ENCODE measurements at regions not wholly inside any gene's neighbourhood (a gene's known extent, or its start where the extent isn't known, plus 50 kb on each side); places are given as distances from the start of the nearest gene placed in this dataset.

DNA sequence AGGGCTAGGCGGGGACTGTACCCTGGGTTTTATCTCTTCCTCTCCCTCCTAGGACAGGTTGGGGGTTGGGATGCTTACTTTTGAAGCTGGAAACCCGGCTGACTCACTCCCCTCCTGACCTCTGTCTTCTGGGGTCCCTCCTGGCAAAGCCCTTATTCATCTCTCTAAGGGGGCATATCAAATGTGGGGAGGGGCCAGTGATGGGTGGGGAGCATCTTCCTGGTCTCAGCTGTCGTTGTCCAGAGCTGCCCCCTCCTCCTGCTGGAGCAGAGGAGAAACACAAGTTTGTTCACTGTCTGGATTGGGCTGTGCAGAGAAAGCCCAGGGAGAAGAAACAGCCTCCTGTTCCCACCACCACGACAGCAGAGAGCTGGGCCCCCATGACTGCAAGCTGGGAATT is 85.8 kb downstream of the TNFAIP2 start:
- Histone ChIP-seq H3K4me2 (ENCODE audit: low read length) (no peak overlapping the region), H3K4me1 (ENCODE audit: insufficient read depth, low read length) (no peaks in the 10 kb centered on the region), H3K9me3 (ENCODE audit: low read length) (peaks cover 14% of the 10 kb centered on the region), H4K20me1 (ENCODE audit: low read length) (no peaks in the 10 kb centered on the region), H3K27me3 (ENCODE audit: low read length) (no peaks in the 10 kb centered on the region), H3F3A (ENCODE audit: low read length, unreplicated experiment) (no peaks in the 10 kb centered on the region), H3K79me2 (ENCODE audit: low read length) (no peaks in the 10 kb centered on the region), H2AFZ (ENCODE audit: low read length) (no peak overlapping the region), H3K36me3 (ENCODE audit: low read depth, low read length) (no peaks in the 10 kb centered on the region), H3K4me3 (ENCODE audit: low read length) (no peak overlapping the region), H3K9me2 (replicated peaks; ENCODE audit: low read length) (no peaks in the 10 kb centered on the region), H3K9ac (ENCODE audit: low read length) (no peak overlapping the region), H3K27ac (ENCODE audit: low read length) (no peak overlapping the region)
- CTCF ChIA-PET = no interaction called here
- ATAC-seq = no peak
- TF ChIP-seq EZH2 (IDR thresholded peaks at IDR 0.05; ENCODE audit: low read length, unreplicated experiment) = no peak
- TF ChIP-seq, protein P1, sequence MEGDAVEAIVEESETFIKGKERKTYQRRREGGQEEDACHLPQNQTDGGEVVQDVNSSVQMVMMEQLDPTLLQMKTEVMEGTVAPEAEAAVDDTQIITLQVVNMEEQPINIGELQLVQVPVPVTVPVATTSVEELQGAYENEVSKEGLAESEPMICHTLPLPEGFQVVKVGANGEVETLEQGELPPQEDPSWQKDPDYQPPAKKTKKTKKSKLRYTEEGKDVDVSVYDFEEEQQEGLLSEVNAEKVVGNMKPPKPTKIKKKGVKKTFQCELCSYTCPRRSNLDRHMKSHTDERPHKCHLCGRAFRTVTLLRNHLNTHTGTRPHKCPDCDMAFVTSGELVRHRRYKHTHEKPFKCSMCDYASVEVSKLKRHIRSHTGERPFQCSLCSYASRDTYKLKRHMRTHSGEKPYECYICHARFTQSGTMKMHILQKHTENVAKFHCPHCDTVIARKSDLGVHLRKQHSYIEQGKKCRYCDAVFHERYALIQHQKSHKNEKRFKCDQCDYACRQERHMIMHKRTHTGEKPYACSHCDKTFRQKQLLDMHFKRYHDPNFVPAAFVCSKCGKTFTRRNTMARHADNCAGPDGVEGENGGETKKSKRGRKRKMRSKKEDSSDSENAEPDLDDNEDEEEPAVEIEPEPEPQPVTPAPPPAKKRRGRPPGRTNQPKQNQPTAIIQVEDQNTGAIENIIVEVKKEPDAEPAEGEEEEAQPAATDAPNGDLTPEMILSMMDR (conservative IDR thresholded peaks at IDR 0.05; ENCODE audit: low read depth, low read length) = no peak
- TF ChIP-seq EZH2phosphoT487 (IDR thresholded peaks at IDR 0.05; ENCODE audit: borderline replicate concordance, low read length) = no peak
- intact Hi-C loops (cut with micrococcal nuclease) = no loop called here
- DNase-seq = no peak
- no TSS peak for BruUV-seq (replicated peaks)
- POLR2A ChIA-PET (ENCODE audit: unreplicated experiment) = no interaction called here

DNA sequence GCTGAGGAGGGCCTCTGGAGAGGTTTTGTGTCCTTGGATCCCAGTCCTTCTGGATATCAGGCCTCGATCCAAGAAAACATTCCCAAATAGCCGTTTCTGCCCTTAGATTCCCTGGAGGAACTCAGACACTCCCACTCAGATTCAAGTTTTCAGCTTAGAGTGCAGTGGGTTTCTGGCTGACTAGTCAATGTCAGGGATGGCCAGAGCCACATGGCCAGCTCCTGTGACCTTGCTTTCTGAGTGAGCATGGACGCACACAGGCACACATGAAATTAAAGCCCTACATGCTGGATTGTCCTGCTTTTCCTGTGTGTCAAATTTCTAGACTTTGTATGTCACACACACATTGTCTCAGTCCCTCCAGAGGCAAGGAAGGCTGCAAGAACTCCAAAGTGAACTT is 86.2 kb downstream of the TNFAIP2 start:
- DNase-seq = no peak
- no TSS peak for BruUV-seq (replicated peaks)
- TF ChIP-seq EZH2phosphoT487 (IDR thresholded peaks at IDR 0.05; ENCODE audit: borderline replicate concordance, low read length) (no peak), EZH2 (IDR thresholded peaks at IDR 0.05; ENCODE audit: low read length, unreplicated experiment) (no peak)
- TF ChIP-seq, protein P1 (conservative IDR thresholded peaks at IDR 0.05; ENCODE audit: low read depth, low read length) = no peak
- Histone ChIP-seq H3F3A (ENCODE audit: low read length, unreplicated experiment) (no peaks in the 10 kb centered on the region), H2AFZ (ENCODE audit: low read length) (no peak overlapping the region), H3K4me1 (ENCODE audit: insufficient read depth, low read length) (no peaks in the 10 kb centered on the region), H3K27ac (ENCODE audit: low read length) (no peak overlapping the region), H4K20me1 (ENCODE audit: low read length) (no peaks in the 10 kb centered on the region), H3K79me2 (ENCODE audit: low read length) (no peaks in the 10 kb centered on the region), H3K9me2 (replicated peaks; ENCODE audit: low read length) (no peaks in the 10 kb centered on the region), H3K27me3 (ENCODE audit: low read length) (no peaks in the 10 kb centered on the region), H3K36me3 (ENCODE audit: low read depth, low read length) (no peaks in the 10 kb centered on the region), H3K9me3 (ENCODE audit: low read length) (peaks cover 10% of the 10 kb centered on the region), H3K4me2 (ENCODE audit: low read length) (no peak overlapping the region), H3K4me3 (ENCODE audit: low read length) (no peak overlapping the region), H3K9ac (ENCODE audit: low read length) (no peak overlapping the region)
- ATAC-seq = no peak
- intact Hi-C loops (cut with micrococcal nuclease) = no loop called here
- POLR2A ChIA-PET (ENCODE audit: unreplicated experiment) = no interaction called here
- CTCF ChIA-PET = no interaction called here

DNA sequence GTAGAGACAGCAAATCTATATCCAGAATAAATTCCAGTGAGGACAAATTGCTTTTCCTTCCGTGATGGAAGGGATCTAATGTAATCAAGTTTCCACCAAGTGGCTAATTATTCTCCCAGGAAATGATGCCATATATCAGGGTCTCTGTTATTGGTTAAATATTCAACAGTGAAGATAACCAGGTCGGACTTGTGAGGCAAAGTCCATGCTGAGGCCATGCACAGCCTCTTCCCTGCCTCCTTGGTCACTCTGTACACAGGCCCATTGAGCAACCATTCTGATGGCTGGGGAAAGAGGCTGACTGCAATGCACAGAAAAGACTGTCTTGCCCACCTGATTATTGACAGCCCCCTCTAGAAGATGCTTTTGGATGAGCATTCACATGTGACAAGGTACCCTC is 90.1 kb downstream of the TNFAIP2 start:
- H3K4me3 ChIP-seq (ENCODE audit: low read length) = no peak overlapping the region
- DNase-seq (no peak), ATAC-seq (no peak)
- no peak overlapping the region for H2AFZ ChIP-seq (ENCODE audit: low read length)
- no peaks in the 10 kb centered on the region for H3K4me1 ChIP-seq (ENCODE audit: insufficient read depth, low read length)
- H3F3A ChIP-seq (ENCODE audit: low read length, unreplicated experiment) = no peaks in the 10 kb centered on the region
- no peaks in the 10 kb centered on the region for H3K27me3 ChIP-seq (ENCODE audit: low read length)
- H3K9me3 ChIP-seq (ENCODE audit: low read length) = no peaks in the 10 kb centered on the region
- ChIA-PET POLR2A (ENCODE audit: unreplicated experiment) (no interaction called here), CTCF (no interaction called here)
- no peak overlapping the region for H3K27ac ChIP-seq (ENCODE audit: low read length)
- no peaks in the 10 kb centered on the region for H4K20me1 ChIP-seq (ENCODE audit: low read length)
- no TSS peak for BruUV-seq (replicated peaks)
- no peaks in the 10 kb centered on the region for H3K36me3 ChIP-seq (ENCODE audit: low read depth, low read length)
- intact Hi-C loops (cut with micrococcal nuclease) = no loop called here
- H3K9ac ChIP-seq (ENCODE audit: low read length) = no peak overlapping the region
- no peaks in the 10 kb centered on the region for H3K79me2 ChIP-seq (ENCODE audit: low read length)
- no peak overlapping the region for H3K4me2 ChIP-seq (ENCODE audit: low read length)
- no peaks in the 10 kb centered on the region for H3K9me2 ChIP-seq (replicated peaks; ENCODE audit: low read length)
- TF ChIP-seq EZH2phosphoT487 (IDR thresholded peaks at IDR 0.05; ENCODE audit: borderline replicate concordance, low read length) (no peak), EZH2 (IDR thresholded peaks at IDR 0.05; ENCODE audit: low read length, unreplicated experiment) (no peak)
- TF ChIP-seq, protein P1 (conservative IDR thresholded peaks at IDR 0.05; ENCODE audit: low read depth, low read length) = no peak

Measured in PC-3 (cell line).